VCaP (cell line): ENCODE measurements at regions not wholly inside any gene's neighbourhood (a gene's known extent, or its start where the extent isn't known, plus 50 kb on each side); places are given as distances from the start of the nearest gene placed in this dataset.
"Not testable (repeated sequence)": the region's sequence is repeated elsewhere in the genome, so short reads cannot be mapped to it uniquely, and the experiment has no call there.

Source experiments
- H3K27ac ChIP-seq: fragments of 450-650 bp; 2 replicates; pipeline ENCODE4 v1.5.1; 2017
- CTCF ChIP-seq: fragments of 450-650 bp; conservative IDR thresholded peaks from 2 replicates; pipeline ENCODE4 v1.5.1; 2017; ENCODE audit warnings: mild to moderate bottlenecking, moderate library complexity

DNA sequence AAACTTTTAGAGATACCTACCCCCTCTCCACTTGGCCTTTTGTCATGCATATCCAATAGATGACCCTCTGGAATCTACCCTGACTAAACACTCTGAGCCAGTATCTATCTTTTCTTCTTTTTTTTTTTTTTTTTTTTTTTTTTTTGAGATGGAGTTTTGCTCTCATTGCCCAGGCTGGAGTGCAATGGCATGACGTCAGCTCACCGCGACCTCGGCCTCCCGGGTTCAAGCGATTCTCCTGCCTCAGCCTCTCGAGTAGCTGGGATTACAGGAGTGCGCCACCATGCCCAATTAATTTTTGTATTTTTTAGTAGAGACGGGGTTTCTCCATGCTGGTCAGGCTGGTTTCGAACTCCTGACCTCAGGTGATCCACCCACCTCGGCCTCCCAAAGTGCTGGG, 50.8 kb upstream of the GRIN2B start:
- not testable (repeated sequence) for H3K27ac ChIP-seq

DNA sequence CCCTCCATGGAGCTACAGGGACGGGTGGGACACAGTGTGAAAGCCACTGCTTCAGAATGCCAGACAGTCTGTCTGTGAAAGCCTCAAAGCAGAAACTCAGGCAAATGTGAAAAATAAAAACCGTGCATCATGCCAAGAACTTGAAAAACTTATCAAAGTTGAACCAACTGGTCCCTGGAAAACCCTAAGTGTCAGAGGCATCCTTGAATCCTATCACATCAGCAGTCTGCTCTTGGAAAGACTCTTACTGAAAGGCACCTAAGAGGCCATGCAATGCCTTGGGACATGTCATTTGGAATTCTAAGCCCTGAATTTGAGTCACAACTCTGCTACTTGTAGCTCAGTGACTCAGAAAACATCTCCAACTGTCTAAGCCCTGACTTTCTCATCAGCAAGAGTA, 62.4 kb upstream of the GRIN2B start:
- no peak overlapping the region for H3K27ac ChIP-seq
- no peak for TF ChIP-seq CTCF

GRCh38 chr12:14048941-14049545, 67.6 kb upstream of the GRIN2B start:
- H3K27ac ChIP-seq: no peak overlapping the region
- TF ChIP-seq CTCF: no peak

DNA sequence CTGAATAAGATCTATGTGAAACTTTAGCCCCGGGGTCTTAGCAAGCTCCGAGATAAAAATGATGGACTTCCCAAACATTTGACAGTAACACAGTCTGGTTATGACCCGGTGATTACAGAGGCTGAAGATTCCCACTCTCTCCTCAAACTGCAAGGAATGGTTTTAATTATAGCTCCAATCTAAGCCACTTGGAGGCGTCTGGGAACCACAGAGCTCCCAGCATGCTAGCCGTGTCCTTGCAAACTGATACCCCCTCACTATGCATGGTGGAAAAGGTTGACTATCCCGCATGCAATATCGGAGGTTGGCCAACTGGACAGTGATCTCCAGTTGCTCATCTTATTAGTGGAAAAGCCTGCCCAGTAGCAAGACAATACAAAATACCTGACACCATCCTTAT, 76.5 kb upstream of the GRIN2B start:
- no peak overlapping the region for H3K27ac ChIP-seq
- no peak for TF ChIP-seq CTCF

- TF ChIP-seq CTCF: no peak
- H3K27ac ChIP-seq: no peak overlapping the region
Measured at GRCh38 chr12:14058717-14059116, 77.3 kb upstream of the GRIN2B start.

- H3K27ac ChIP-seq: no peak overlapping the region
- TF ChIP-seq CTCF: no peak
Measured at GRCh38 chr12:14059548-14059947, 78.1 kb upstream of the GRIN2B start.

DNA sequence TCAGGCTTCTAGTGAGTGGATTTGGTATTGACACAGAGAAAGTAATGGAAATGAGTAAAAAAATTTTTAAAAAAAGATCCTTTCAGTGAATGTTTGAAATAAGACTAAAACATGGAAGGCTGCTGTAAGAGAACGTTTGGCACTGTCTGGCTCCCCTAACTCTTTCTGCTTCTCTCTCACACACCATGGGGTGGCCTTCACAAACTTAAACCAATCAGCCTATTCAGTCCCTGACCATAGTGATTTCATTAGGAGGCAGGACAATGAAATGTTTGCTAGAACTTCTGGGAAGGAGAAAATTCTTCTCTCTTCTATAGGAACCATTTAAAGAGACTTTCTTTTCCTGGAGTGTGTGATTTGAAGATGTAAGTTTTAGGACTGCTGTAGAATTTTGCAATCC, 84.2 kb upstream of the GRIN2B start:
- no peak for TF ChIP-seq CTCF
- no peak overlapping the region for H3K27ac ChIP-seq

- no peak for TF ChIP-seq CTCF
- H3K27ac ChIP-seq: no peak overlapping the region
Measured at GRCh38 chr12:14066021-14066420, 84.6 kb upstream of the GRIN2B start.
